HG03442 (cell line): ENCODE measurements at regions not wholly inside any gene's neighbourhood (a gene's known extent, or its start where the extent isn't known, plus 50 kb on each side); places are given as distances from the start of the nearest gene placed in this dataset.
"Not testable (repeated sequence)": the region's sequence is repeated elsewhere in the genome, so short reads cannot be mapped to it uniquely, and the experiment has no call there.

Experiments
- ATAC-seq: cut with Tn5 transposase; IDR thresholded peaks from one replicate; pipeline ENCODE4 v1.9.1; 2021; ENCODE audit warnings: mild to moderate bottlenecking, moderate library complexity; ENCODE audit not compliant: unreplicated experiment

DNA sequence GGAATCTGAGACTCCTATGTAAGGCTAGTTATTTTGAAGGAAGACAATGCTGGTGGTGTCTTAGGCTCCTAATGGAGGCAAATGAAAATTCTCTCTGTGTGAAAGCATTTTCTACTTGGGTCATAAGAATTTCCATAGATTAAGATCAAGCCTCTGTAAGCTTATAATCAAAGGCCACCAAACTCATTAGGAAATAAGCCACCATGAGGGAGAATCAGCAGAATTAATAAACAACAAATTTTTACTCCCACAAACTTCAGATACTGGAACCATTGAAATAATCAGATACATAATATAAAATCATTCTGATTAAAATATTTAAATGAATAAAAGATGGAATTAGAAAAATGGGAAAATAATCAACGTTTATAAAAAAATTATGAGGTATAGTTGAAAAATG is 178.7 kb downstream of the NPIPA8 start:
- not testable (repeated sequence) for ATAC-seq

DNA sequence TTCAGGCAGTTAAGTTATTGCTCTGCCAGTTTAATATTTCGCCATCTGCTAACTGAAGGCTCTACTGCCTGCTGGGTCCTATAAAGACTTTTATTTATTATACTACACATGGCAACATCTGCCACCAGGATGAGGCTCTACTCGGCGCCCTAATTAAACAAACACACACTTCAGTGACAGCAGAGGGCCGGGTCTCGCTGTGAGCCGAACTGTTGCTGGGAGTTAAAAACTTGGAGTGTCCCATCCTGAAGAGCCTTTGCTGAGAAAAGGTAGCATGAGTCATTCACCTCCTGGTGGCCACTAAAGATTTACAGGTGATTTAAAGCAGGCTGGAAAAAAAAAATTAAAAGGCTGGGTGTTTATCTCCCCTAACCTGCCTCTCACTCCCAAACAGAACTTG is 183.7 kb downstream of the NPIPA8 start:
- ATAC-seq = not testable (repeated sequence)

- not testable (repeated sequence) for ATAC-seq
Observed at GRCh38 chr16:18148132-18148531, 188.4 kb downstream of the NPIPA8 start.

DNA sequence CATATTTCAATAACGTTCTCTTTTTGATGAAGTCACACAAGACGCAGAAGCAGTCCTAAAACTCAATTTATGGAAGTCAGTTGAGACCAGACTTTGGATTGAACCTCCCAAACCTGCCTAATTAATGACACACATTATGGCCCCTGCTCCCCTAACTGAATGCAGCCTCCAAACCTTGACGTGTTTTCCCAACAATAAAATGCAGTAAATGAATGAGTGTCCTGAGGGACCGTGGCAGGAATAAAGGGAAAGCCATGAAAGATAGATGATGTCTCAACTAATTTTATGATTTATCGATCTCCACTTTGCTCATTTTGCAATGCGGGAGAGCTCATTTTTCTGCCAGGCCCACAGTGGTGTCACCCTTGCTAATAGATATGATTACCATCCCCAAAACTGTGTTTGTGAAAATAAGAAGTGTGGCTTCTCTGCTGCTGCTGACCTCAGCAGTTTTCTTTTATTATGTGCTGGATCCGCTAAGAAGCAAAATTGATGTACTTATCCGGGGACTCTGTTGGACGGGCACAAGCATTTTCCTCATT is 189.9 kb downstream of the NPIPA8 start:
- ATAC-seq = not testable (repeated sequence)

- not testable (repeated sequence) for ATAC-seq
Observed at GRCh38 chr16:18142066-18142465, 194.5 kb downstream of the NPIPA8 start.

DNA sequence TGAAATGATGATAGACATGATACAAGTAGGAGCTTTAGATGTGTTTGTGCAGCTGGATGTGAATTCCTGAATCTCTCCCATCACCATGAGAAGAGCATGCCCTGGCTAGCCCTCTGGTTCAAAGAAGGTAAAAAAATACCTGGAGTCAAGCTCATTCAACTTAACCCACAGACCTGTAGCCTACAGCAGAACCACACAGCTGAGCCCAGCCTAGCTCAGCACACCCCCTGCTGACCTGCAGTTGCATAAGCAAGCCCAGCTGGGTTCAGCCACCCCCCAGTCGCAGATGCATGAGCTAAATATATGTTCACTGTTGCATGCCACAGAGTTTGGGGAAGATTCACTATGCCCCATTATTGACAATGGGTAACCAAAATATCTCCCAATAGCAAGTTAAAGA is 200.2 kb downstream of the NPIPA8 start:
- not testable (repeated sequence) for ATAC-seq

DNA sequence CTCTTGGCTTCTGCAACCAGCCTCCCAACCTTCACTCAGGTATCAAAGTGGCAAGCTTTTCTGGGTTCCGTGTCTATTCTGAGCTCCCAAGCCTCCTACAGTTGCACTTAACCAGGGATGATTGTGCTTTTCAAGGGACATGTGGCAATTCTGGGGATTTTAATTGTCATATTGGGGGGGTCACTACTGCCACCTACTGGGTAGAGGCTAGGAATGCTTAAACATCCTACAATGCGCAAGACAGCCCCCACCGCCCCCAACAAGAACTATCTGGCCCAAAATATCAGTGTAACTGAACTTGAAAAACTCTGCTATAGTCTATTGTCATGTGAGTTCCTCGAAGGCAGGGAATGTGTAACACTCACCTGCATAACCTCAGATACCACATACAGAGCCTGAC is 201.5 kb downstream of the NPIPA8 start:
- not testable (repeated sequence) for ATAC-seq

DNA sequence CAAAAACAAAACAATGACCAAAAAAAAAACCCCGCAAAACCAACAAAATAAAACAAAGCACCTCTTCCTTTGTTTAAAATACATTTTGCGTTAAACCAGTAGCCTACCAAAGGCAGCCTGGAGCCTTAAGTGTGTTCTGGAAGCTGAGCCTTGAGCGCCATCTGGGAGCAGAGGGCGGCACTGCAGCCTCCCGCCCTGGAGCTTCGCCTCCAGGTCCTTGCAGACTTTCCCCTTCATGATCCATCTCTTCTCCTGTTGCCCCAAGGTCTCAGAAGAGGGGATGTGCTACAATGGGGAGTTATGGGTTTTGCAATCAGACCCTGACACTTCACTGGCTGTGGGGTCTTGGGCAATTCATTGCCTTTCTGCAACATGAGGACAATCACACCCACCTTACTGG is 204.9 kb downstream of the NPIPA8 start:
- not testable (repeated sequence) for ATAC-seq

GRCh38 chr16:18130478-18131120 is 205.9 kb downstream of the NPIPA8 start:
- not testable (repeated sequence) for ATAC-seq

DNA sequence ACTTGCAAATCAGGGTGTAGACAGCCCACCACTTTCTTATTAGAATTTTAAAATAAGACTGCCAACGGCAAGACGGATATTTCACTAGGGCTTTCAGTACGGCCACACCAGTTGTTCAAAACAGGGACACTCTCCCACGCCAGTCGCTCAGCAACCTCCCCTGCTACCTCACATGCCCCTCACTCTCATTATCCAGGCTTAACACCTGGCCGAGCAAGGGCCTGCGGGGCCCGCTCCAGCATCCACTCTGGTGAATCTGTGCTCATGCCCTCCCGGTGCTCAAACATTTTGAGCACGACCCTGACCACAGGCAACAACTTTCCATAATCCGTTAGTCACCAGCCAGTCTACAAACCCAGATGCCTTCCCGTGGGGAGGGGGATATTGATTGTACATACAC is 209.5 kb downstream of the NPIPA8 start:
- ATAC-seq = not testable (repeated sequence)

GRCh38 chr16:18119092-18119491 is 217.4 kb downstream of the NPIPA8 start:
- ATAC-seq = not testable (repeated sequence)

DNA sequence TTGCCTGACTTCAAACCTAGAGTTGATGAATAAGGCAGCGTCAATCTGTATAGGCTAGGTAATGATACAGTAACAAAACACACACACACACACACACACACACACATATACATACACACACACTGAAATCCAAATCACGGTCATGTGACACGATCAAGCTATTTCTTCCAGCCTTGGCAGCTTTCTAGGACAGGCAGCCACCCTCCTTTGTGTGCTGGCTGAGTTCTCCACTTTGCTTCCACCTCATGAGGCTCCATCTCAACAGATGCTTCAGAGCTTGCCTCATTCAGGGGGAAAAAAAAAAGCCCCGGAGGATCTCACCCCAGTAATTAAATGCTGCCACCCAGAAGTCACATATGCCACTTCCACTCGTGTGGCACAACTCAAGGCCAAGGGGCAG is 217.9 kb downstream of the NPIPA8 start:
- ATAC-seq = not testable (repeated sequence)

DNA sequence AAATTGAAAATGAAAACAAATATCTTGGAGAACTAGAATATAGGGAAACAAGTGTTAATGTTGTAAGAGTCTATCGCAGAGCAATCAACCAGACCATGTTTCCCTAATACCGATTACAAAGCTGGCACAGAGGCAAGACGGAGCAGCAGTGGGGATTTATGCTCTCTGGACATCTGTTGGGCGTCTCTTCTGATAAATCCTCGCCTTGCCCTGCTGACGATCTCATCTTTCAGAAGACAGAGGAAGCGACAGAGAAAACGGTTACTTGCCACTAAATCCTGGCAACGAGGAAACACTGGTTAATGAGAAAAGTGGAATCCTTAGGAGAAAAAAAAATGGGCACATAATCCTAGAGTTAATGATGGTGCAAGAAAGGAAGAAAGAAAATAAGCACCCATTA is 218.5 kb downstream of the NPIPA8 start:
- ATAC-seq = not testable (repeated sequence)

DNA sequence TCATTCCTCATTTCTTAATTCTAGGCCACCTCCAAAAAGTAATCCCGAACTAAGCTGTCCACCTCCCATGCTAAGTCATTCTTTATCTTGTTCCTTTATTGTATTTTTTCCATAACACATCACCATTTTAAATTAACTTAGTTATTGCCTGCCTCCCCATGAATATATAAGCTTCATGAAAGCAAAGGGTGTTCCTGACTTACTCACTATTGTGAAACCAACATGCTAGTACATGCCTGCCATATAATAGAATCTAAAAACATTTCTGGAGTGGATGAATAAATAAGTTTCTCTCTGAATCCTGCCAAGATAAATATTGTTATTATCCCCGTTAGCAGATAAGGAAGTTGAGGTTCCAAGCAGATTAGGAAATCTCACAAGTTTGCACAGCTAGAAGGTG is 232.1 kb downstream of the NPIPA8 start:
- not testable (repeated sequence) for ATAC-seq

DNA sequence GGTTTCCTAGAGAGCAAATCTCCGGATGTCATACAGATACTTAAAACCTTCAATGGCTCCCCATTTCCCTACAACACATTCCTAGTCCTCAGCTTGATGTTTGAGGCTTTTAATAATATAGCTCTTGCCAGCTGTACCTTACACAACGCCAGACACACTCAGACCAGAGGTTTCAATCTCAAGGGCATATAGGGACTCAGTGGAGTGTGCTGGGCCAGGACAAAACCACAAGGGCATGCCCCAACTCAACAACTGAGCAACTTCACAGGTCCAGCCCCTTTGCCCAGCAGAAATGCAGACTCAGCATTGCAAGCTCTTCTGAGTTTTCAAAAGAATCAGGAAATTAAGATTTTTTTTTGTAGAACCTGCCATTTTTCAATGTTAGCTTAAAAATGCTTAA is 235.5 kb downstream of the NPIPA8 start:
- ATAC-seq = not testable (repeated sequence)

DNA sequence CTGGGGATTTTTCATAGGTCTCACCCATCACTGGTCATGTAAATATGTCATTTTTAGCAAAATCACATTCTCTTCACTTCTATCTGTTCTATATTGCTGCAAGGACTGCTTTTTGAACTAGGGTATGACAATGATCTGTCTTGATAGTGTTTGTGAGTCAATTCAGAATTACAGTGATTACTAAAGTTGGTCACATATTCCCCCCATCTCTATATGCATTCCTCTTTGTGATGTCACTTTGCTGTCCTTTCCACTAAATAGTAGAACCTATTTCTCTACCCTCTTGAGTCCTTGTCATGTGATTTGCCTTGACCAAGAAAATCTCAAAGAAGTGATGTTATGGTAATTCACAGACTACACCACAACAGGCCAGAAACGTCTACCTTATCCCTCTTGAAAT is 243.9 kb downstream of the NPIPA8 start:
- not testable (repeated sequence) for ATAC-seq

- ATAC-seq = not testable (repeated sequence)
Observed at GRCh38 chr16:18080658-18081363, 255.7 kb downstream of the NPIPA8 start.

DNA sequence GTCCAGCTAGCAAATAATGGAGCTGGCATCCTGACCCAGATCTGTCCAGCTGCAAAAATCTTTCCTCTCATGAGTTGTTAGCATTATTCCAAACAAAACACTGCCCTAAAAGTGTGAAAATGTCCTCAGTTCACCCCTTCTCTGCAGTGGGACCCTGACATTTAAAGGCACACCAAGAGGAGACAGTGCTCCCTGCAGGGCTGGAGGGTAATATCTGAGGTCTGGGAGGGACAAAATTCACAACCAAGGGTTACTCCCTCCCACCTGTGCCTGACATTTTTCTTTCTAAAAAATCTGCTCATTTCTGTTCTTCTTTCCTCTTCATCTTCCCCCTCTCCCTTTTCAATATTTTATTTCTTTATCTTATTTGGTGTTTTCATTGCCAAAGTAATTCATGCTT is 258.6 kb downstream of the NPIPA8 start:
- ATAC-seq = not testable (repeated sequence)

DNA sequence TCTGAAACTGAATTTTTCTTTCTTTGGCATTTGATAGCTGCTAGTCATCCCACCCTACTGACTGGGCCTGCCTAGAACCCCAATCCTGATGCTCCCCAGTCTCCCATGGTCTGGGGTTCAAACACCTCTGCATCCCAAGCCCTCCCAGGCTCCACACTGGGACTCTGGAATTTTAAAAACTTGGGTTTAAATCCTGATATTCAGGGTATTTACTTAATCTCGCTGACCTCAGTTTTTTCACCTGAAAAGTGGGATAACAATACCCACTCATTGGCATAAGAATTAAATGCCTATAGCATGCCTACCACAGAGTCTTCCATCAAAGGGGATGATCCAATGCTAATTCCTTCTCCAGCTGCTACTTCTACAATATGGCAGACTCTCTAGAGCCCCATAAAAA is 264.4 kb downstream of the NPIPA8 start:
- ATAC-seq = no peak

GRCh38 chr16:18069683-18070082 is 266.9 kb downstream of the NPIPA8 start:
- ATAC-seq = no peak

DNA sequence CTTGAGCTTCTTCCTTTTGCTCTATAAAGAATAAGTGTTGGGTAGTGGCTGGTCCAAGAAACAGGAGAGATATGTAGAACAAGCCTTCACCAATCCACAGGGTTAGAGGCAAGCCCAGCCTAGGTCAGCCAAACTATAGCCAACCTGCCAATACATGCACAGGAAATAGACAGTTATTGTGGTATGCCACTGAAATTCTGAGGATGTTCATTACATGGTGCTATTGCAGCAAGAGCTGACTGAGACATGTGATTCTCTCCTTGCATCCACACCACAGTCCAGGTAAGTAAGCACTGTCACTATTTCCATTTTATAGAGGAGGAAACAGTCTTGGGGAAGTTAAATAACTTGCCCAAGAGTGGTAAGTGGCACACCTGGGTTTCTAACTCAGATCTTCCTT is 268.1 kb downstream of the NPIPA8 start:
- ATAC-seq = no peak

DNA sequence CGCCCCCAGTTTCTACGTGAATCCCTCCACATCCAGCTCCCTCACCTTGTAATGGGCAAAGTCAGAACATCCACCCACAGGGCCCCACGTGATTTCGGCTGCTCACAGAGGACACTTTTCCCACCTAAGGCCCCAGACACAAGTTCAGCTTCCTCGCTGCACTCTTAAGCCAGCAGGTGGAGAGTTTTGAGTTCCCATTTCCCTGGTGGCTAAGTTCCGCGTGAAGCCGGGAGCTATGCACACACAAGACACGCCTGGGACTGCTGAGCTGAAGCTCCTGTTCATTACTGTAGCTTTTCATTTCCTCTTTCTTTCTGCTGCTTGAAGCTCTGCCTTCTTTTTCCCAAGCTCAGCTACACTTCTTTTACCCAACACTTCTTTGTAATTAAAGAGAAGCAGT is 273.8 kb downstream of the NPIPA8 start:
- ATAC-seq = no peak
